ENCODE measurements at regions not wholly inside any gene's neighbourhood (a gene's known extent, or its start where the extent isn't known, plus 50 kb on each side); places are given as distances from the start of the nearest gene placed in this dataset.

GRCh38 chr2:147396890-147397289, 447.9 kb upstream of the ACVR2A start:
- no peak for DNase-seq

- DNase-seq: no peak
Observed at GRCh38 chr2:147394179-147394790, 450.5 kb upstream of the ACVR2A start.

GRCh38 chr2:147392180-147392579, 452.6 kb upstream of the ACVR2A start:
- DNase-seq: no peak

GRCh38 chr2:147390475-147390874, 454.4 kb upstream of the ACVR2A start:
- DNase-seq: no peak

GRCh38 chr2:147389218-147389617, 455.6 kb upstream of the ACVR2A start:
- no peak for DNase-seq

GRCh38 chr2:147388217-147388616, 456.6 kb upstream of the ACVR2A start:
- no peak for DNase-seq

- no peak for DNase-seq
Observed at GRCh38 chr2:147386284-147386683, 458.5 kb upstream of the ACVR2A start.

GRCh38 chr2:147385600-147385999, 459.2 kb upstream of the ACVR2A start:
- DNase-seq: no peak

- no peak for DNase-seq
Observed at GRCh38 chr2:147384659-147385058, 460.2 kb upstream of the ACVR2A start.

- DNase-seq: no peak
Observed at GRCh38 chr2:147382322-147382948, 462.4 kb upstream of the ACVR2A start.

- DNase-seq: no peak
Observed at GRCh38 chr2:147378403-147378802, 466.4 kb upstream of the ACVR2A start.

- DNase-seq: no peak
Observed at GRCh38 chr2:147375073-147375472, 469.8 kb upstream of the ACVR2A start.

- no peak for DNase-seq
Observed at GRCh38 chr2:147374423-147374811, 470.4 kb upstream of the ACVR2A start.

GRCh38 chr2:147373800-147374422, 470.9 kb upstream of the ACVR2A start:
- no peak for DNase-seq

- no peak for DNase-seq
Observed at GRCh38 chr2:147368306-147368705, 476.5 kb upstream of the ACVR2A start.

- DNase-seq: no peak
Observed at GRCh38 chr2:147366279-147366678, 478.6 kb upstream of the ACVR2A start.

- DNase-seq: no peak
Observed at GRCh38 chr2:147365622-147366021, 479.2 kb upstream of the ACVR2A start.

GRCh38 chr2:147364597-147364996, 480.2 kb upstream of the ACVR2A start:
- DNase-seq: no peak

GRCh38 chr2:147363181-147363580, 481.6 kb upstream of the ACVR2A start:
- DNase-seq: no peak

GRCh38 chr2:147358375-147358774, 486.5 kb upstream of the ACVR2A start:
- no peak for DNase-seq

- DNase-seq: no peak
Observed at GRCh38 chr2:147356157-147356556, 488.7 kb upstream of the ACVR2A start.

GRCh38 chr2:147355706-147356105, 489.1 kb upstream of the ACVR2A start:
- DNase-seq: no peak

GRCh38 chr2:147353072-147353381, 491.8 kb upstream of the ACVR2A start:
- DNase-seq: no peak

GRCh38 chr2:147352264-147353071, 492.4 kb upstream of the ACVR2A start:
- DNase-seq: no peak
